ENCODE measurements at regions not wholly inside any gene's neighbourhood (a gene's known extent, or its start where the extent isn't known, plus 50 kb on each side); places are given as distances from the start of the nearest gene placed in this dataset.

DNA sequence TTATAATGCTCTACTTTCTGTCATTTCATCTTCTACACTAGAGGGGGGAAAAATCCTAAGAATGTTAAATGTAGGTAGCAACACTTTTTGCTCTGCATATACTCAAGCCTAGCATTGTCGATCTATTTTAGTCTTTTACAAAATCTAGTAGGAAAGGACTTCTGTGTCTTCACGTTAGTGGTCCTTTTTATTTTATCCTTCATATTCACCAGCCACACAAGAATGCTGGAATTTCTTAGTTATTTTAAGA is 253.0 kb upstream of the FLRT2 start:
- TF ChIP-seq, protein P1, sequence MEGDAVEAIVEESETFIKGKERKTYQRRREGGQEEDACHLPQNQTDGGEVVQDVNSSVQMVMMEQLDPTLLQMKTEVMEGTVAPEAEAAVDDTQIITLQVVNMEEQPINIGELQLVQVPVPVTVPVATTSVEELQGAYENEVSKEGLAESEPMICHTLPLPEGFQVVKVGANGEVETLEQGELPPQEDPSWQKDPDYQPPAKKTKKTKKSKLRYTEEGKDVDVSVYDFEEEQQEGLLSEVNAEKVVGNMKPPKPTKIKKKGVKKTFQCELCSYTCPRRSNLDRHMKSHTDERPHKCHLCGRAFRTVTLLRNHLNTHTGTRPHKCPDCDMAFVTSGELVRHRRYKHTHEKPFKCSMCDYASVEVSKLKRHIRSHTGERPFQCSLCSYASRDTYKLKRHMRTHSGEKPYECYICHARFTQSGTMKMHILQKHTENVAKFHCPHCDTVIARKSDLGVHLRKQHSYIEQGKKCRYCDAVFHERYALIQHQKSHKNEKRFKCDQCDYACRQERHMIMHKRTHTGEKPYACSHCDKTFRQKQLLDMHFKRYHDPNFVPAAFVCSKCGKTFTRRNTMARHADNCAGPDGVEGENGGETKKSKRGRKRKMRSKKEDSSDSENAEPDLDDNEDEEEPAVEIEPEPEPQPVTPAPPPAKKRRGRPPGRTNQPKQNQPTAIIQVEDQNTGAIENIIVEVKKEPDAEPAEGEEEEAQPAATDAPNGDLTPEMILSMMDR (IDR thresholded peaks at IDR 0.05): no peak
- TF ChIP-seq FOSB (CRISPR knock-in tag; IDR thresholded peaks at IDR 0.05) (no peak), SMC3 (IDR thresholded peaks at IDR 0.05) (no peak), PBX3 (IDR thresholded peaks at IDR 0.05) (no peak), KDM5A (IDR thresholded peaks at IDR 0.05) (no peak), ESRRA (IDR thresholded peaks at IDR 0.05; ENCODE audit: borderline replicate concordance, low read length) (no peak), PHF8 (IDR thresholded peaks at IDR 0.05; ENCODE audit: borderline replicate concordance, low read depth) (no peak), EP300 (IDR thresholded peaks at IDR 0.05) (no peak), MAFK (IDR thresholded peaks at IDR 0.05; ENCODE audit: partially characterized antibody) (no peak), MAX (IDR thresholded peaks at IDR 0.05) (no peak), TFCP2L1 (CRISPR knock-in tag; IDR thresholded peaks at IDR 0.05) (no peak), POLR2A (IDR thresholded peaks at IDR 0.05; ENCODE audit: low read length) (no peak)
